ENCODE measurements at regions not wholly inside any gene's neighbourhood (a gene's known extent, or its start where the extent isn't known, plus 50 kb on each side); places are given as distances from the start of the nearest gene placed in this dataset.
"Not testable (repeated sequence)": the region's sequence is repeated elsewhere in the genome, so short reads cannot be mapped to it uniquely, and the experiment has no call there.

- H3K36me3 ChIP-seq (ENCODE audit: control insufficient read depth, insufficient read depth, low read length) = no peaks in the 10 kb centered on the region
- no peak overlapping the region for H3K27ac ChIP-seq (ENCODE audit: low read length)
- no peak for TF ChIP-seq SIN3A (IDR thresholded peaks at IDR 0.05; ENCODE audit: borderline replicate concordance, insufficient read depth, low read depth, low read length)
- TF ChIP-seq CTCF (IDR thresholded peaks at IDR 0.05) = no peak
- TF ChIP-seq TCF7L2 (IDR thresholded peaks at IDR 0.05; ENCODE audit: low read depth, low read length) = no peak
- no peak for TF ChIP-seq POLR2AphosphoS5 (IDR thresholded peaks at IDR 0.05; ENCODE audit: low read depth, low read length)
- TF ChIP-seq, protein P1, sequence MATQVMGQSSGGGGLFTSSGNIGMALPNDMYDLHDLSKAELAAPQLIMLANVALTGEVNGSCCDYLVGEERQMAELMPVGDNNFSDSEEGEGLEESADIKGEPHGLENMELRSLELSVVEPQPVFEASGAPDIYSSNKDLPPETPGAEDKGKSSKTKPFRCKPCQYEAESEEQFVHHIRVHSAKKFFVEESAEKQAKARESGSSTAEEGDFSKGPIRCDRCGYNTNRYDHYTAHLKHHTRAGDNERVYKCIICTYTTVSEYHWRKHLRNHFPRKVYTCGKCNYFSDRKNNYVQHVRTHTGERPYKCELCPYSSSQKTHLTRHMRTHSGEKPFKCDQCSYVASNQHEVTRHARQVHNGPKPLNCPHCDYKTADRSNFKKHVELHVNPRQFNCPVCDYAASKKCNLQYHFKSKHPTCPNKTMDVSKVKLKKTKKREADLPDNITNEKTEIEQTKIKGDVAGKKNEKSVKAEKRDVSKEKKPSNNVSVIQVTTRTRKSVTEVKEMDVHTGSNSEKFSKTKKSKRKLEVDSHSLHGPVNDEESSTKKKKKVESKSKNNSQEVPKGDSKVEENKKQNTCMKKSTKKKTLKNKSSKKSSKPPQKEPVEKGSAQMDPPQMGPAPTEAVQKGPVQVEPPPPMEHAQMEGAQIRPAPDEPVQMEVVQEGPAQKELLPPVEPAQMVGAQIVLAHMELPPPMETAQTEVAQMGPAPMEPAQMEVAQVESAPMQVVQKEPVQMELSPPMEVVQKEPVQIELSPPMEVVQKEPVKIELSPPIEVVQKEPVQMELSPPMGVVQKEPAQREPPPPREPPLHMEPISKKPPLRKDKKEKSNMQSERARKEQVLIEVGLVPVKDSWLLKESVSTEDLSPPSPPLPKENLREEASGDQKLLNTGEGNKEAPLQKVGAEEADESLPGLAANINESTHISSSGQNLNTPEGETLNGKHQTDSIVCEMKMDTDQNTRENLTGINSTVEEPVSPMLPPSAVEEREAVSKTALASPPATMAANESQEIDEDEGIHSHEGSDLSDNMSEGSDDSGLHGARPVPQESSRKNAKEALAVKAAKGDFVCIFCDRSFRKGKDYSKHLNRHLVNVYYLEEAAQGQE (IDR thresholded peaks at IDR 0.05; ENCODE audit: insufficient read depth in 1 of 2, low read depth in 2 of 2, low read length in 1 of 2) = no peak
- H3K9me3 ChIP-seq (ENCODE audit: control insufficient read depth, insufficient read depth, low read depth, low read length) = no peaks in the 10 kb centered on the region
- H3K4me1 ChIP-seq (ENCODE audit: control insufficient read depth, insufficient read depth, low read length) = no peaks in the 10 kb centered on the region
- DNase-seq (ENCODE audit: low read depth, low spot score) (no peak), ATAC-seq (no peak)
- CTCF ChIA-PET = no interaction called here
- POLR2A ChIA-PET = no interaction called here
- no peak overlapping the region for H3K4me3 ChIP-seq (ENCODE audit: low read depth in 2 of 2, low read length in 2 of 2)
- intact Hi-C loops (cut with micrococcal nuclease; ENCODE audit: unreplicated experiment) = no loop called here
- in situ Hi-C loops (cut with HindIII; ENCODE audit: low pct_unique_long_range_greater_than_20kb, low sequenced_read_pairs) = no loop called here
- no TSS peak for BruUV-seq (replicated peaks)
- H3K27me3 ChIP-seq (ENCODE audit: control insufficient read depth, insufficient read depth, low read length) = no peaks in the 10 kb centered on the region
Measured at GRCh38 chr7:153407291-153408046, 644.7 kb upstream of the DPP6 start.

DNA sequence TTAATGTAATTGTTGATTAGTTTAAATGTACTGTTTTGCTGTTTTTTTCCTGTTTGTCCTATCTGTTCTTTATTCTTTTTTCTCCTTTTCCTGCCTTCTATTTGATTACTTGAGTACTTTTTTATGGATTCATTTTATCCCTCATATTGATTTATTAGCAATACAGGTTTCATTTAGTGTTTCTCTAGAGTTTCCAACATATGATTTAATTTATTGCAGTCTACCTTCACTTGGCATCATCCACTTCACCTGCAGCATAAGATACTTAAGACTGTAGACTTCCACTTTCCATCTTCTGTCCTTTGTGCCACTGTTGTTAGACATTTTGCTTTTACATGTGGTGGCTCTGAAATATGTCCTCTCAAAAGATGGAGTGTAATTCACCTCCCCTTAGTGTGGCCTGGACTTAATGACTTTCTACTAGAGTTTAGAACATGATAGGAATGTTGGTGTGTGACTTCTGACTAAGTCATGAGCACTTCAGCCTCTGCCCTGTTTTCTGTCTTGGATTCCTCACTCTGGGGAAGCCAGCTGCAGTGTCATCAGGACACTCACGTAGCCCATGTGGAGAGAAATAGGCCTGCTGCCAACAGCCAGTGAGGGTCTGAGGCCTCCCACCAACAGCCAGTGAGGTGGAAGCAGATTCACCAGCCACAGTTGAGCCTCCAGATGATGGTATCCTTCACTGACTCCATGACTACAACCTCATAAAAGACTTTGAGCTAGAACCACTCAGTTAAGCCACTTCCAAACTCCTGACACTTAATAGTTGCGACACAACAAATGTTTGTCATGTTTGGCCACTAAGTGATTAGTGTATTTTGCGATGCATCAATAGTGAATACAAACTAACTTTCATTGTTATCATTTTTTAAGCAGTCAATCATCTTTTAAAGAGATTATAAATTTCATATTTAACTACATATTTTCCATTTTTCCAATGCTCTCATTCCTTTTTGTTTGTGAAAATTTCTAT is 643.5 kb upstream of the DPP6 start:
- H3K27ac ChIP-seq (ENCODE audit: low read length) = no peak overlapping the region
- no peaks in the 10 kb centered on the region for H3K9me3 ChIP-seq (ENCODE audit: control insufficient read depth, insufficient read depth, low read depth, low read length)
- TF ChIP-seq TCF7L2 (IDR thresholded peaks at IDR 0.05; ENCODE audit: low read depth, low read length) (no peak), SIN3A (IDR thresholded peaks at IDR 0.05; ENCODE audit: borderline replicate concordance, insufficient read depth, low read depth, low read length) (no peak), CTCF (IDR thresholded peaks at IDR 0.05) (no peak), POLR2AphosphoS5 (IDR thresholded peaks at IDR 0.05; ENCODE audit: low read depth, low read length) (no peak)
- TF ChIP-seq, protein P1 (IDR thresholded peaks at IDR 0.05; ENCODE audit: insufficient read depth in 1 of 2, low read depth in 2 of 2, low read length in 1 of 2) = no peak
- H3K4me3 ChIP-seq (ENCODE audit: low read depth in 2 of 2, low read length in 2 of 2) = no peak overlapping the region
- intact Hi-C loops (cut with micrococcal nuclease; ENCODE audit: unreplicated experiment) = no loop called here
- ChIA-PET POLR2A (no interaction called here), CTCF (no interaction called here)
- no TSS peak for BruUV-seq (replicated peaks)
- no peaks in the 10 kb centered on the region for H3K36me3 ChIP-seq (ENCODE audit: control insufficient read depth, insufficient read depth, low read length)
- in situ Hi-C loops (cut with HindIII; ENCODE audit: low pct_unique_long_range_greater_than_20kb, low sequenced_read_pairs) = no loop called here
- no peaks in the 10 kb centered on the region for H3K27me3 ChIP-seq (ENCODE audit: control insufficient read depth, insufficient read depth, low read length)
- H3K4me1 ChIP-seq (ENCODE audit: control insufficient read depth, insufficient read depth, low read length) = no peaks in the 10 kb centered on the region
- no peak for ATAC-seq
- no peak for DNase-seq (ENCODE audit: low read depth, low spot score)

GRCh38 chr7:153409567-153410342 is 642.4 kb upstream of the DPP6 start:
- DNase-seq (ENCODE audit: low read depth, low spot score); CTCF ChIA-PET; in situ Hi-C loops (cut with HindIII; ENCODE audit: low pct_unique_long_range_greater_than_20kb, low sequenced_read_pairs); H3K4me1 ChIP-seq (ENCODE audit: control insufficient read depth, insufficient read depth, low read length); H3K36me3 ChIP-seq (ENCODE audit: control insufficient read depth, insufficient read depth, low read length); H3K27ac ChIP-seq (ENCODE audit: low read length); ATAC-seq; intact Hi-C loops (cut with micrococcal nuclease; ENCODE audit: unreplicated experiment); BruUV-seq (replicated peaks); H3K27me3 ChIP-seq (ENCODE audit: control insufficient read depth, insufficient read depth, low read length); POLR2A ChIA-PET; H3K9me3 ChIP-seq (ENCODE audit: control insufficient read depth, insufficient read depth, low read depth, low read length); H3K4me3 ChIP-seq (ENCODE audit: low read depth in 2 of 2, low read length in 2 of 2): not testable (repeated sequence)
